GM12892 (cell line): ENCODE measurements at regions not wholly inside any gene's neighbourhood (a gene's known extent, or its start where the extent isn't known, plus 50 kb on each side); places are given as distances from the start of the nearest gene placed in this dataset.

Source experiments
- POLR2A ChIP-seq: IDR thresholded peaks from 2 replicates; pipeline ENCODE4 v1.6.1; 2011; ENCODE audit warnings: low read depth, low read length, control low read depth
- POLR2AphosphoS5 ChIP-seq: IDR thresholded peaks from 2 replicates; pipeline ENCODE4 v1.6.1; 2011; ENCODE audit warnings: low read depth, low read length, control low read depth

GRCh38 chr11:11706028-11706427 is 84.2 kb upstream of the GALNT18 start:
- TF ChIP-seq POLR2A (no peak), POLR2AphosphoS5 (no peak)
